ENCODE measurements at regions not wholly inside any gene's neighbourhood (a gene's known extent, or its start where the extent isn't known, plus 50 kb on each side); places are given as distances from the start of the nearest gene placed in this dataset.
"Not testable (repeated sequence)": the region's sequence is repeated elsewhere in the genome, so short reads cannot be mapped to it uniquely, and the experiment has no call there.

GRCh38 chr13:81990652-81991051 is 1649.7 kb upstream of the SPRY2 start:
- no peak for DNase-seq (ENCODE audit: low spot score)

- no peak for DNase-seq (ENCODE audit: low spot score)
Measured at GRCh38 chr13:81988567-81988966, 1647.6 kb upstream of the SPRY2 start.

- no peak for DNase-seq (ENCODE audit: low spot score)
Measured at GRCh38 chr13:81987677-81988357, 1646.9 kb upstream of the SPRY2 start.

- DNase-seq (ENCODE audit: low spot score): peak; percentile 19
Measured at GRCh38 chr13:81987159-81987558, 1646.2 kb upstream of the SPRY2 start.

- DNase-seq (ENCODE audit: low spot score): no peak
Measured at GRCh38 chr13:81986308-81986707, 1645.4 kb upstream of the SPRY2 start.

GRCh38 chr13:81957121-81957520 is 1616.2 kb upstream of the SPRY2 start:
- no peak for DNase-seq (ENCODE audit: low spot score)

GRCh38 chr13:81929988-81930387 is 1589.1 kb upstream of the SPRY2 start:
- DNase-seq (ENCODE audit: low spot score): peak; percentile 65

GRCh38 chr13:81927347-81927746 is 1586.4 kb upstream of the SPRY2 start:
- no peak for DNase-seq (ENCODE audit: low spot score)

- DNase-seq (ENCODE audit: low spot score): no peak
Measured at GRCh38 chr13:81917810-81918209, 1576.9 kb upstream of the SPRY2 start.

GRCh38 chr13:81916461-81916860 is 1575.5 kb upstream of the SPRY2 start:
- DNase-seq (ENCODE audit: low spot score): no peak

- no peak for DNase-seq (ENCODE audit: low spot score)
Measured at GRCh38 chr13:81907787-81908372, 1567.0 kb upstream of the SPRY2 start.

- DNase-seq (ENCODE audit: low spot score): no peak
Measured at GRCh38 chr13:81888855-81889254, 1547.9 kb upstream of the SPRY2 start.

- DNase-seq (ENCODE audit: low spot score): no peak
Measured at GRCh38 chr13:81874681-81875661, 1534.0 kb upstream of the SPRY2 start.

- no peak for DNase-seq (ENCODE audit: low spot score)
Measured at GRCh38 chr13:81874253-81874652, 1533.3 kb upstream of the SPRY2 start.

- DNase-seq (ENCODE audit: low spot score): peak; percentile 11
Measured at GRCh38 chr13:81872581-81872980, 1531.7 kb upstream of the SPRY2 start.

GRCh38 chr13:81871751-81872325 is 1530.9 kb upstream of the SPRY2 start:
- not testable (repeated sequence) for DNase-seq (ENCODE audit: low spot score)

GRCh38 chr13:81848291-81848690 is 1507.4 kb upstream of the SPRY2 start:
- DNase-seq (ENCODE audit: low spot score): no peak

GRCh38 chr13:81846771-81847170 is 1505.8 kb upstream of the SPRY2 start:
- no peak for DNase-seq (ENCODE audit: low spot score)

GRCh38 chr13:81821259-81821658 is 1480.3 kb upstream of the SPRY2 start:
- no peak for DNase-seq (ENCODE audit: low spot score)

- DNase-seq (ENCODE audit: low spot score): no peak
Measured at GRCh38 chr13:81800433-81800832, 1459.5 kb upstream of the SPRY2 start.

GRCh38 chr13:81795710-81796109 is 1454.8 kb upstream of the SPRY2 start:
- DNase-seq (ENCODE audit: low spot score): no peak

- DNase-seq (ENCODE audit: low spot score): no peak
Measured at GRCh38 chr13:81791641-81792040, 1450.7 kb upstream of the SPRY2 start.
